ENCODE measurements at regions not wholly inside any gene's neighbourhood (a gene's known extent, or its start where the extent isn't known, plus 50 kb on each side); places are given as distances from the start of the nearest gene placed in this dataset.

DNA sequence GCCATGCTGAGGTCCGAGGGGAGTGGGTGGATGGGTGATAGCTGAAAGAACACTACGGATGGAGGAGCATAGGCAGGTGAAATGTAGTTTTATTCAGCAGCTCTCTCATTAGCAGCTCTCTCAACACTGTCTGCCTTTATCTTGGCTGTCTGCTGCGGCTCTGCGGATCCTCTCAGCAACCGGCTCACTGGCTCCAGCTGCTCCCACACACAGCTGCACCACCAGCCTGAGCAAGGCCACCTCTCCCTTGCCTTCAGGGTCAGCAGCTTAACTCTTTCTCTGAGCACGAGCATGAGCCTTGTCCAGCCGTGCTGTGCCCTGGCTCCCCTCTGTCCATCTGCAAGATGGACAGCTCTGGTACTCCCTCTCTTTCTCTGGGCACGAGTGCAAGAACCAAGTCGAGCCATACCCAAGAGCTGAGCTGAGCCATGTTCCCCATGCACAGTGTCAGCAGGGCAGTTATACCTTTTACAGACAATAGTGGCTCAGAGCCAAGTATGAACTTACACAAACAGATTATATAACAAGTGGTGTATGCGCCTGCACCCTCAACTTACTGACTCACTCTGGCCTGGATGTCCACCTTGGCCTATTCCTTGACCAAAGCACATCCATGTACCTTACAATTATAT is 108.5 kb downstream of the MACIR start:
- no peak for TF ChIP-seq CTCF (IDR thresholded peaks at IDR 0.05; ENCODE audit: control extremely low read depth, extremely low read depth, low read depth, missing control alignments)
- ChIA-PET POLR2A (no interaction called here), CTCF (no interaction called here)
- no peak for DNase-seq (ENCODE audit: extremely low spot score)

DNA sequence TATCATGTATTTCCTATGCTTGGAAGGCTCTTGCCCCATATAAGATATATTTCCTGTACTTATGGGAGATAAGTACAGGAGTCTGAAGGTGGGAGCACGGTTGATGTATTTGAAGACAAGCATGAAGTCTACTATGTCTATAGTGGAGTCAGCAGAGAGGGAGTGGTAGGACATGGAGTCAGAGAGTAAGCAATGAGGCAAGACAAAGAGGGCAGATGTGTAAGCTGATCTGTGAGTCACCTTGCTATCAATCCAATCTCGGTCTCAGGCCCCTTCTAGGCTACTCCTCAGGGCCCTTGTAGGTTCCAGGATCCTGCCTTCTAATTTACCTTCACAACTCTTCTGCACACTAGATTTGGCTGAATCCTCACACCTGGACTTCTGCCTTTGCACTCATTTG is 105.5 kb downstream of the MACIR start:
- CTCF ChIA-PET, result interaction anchor here (2.5 kb wide), 1 partner anchor 8 kb away, joined by 8 read pairs; no protein-coding TSS in a partner anchor
- DNase-seq (ENCODE audit: extremely low spot score), result no peak
- TF ChIP-seq CTCF (IDR thresholded peaks at IDR 0.05; ENCODE audit: control extremely low read depth, extremely low read depth, low read depth, missing control alignments), result no peak
- POLR2A ChIA-PET, result no interaction called here

DNA sequence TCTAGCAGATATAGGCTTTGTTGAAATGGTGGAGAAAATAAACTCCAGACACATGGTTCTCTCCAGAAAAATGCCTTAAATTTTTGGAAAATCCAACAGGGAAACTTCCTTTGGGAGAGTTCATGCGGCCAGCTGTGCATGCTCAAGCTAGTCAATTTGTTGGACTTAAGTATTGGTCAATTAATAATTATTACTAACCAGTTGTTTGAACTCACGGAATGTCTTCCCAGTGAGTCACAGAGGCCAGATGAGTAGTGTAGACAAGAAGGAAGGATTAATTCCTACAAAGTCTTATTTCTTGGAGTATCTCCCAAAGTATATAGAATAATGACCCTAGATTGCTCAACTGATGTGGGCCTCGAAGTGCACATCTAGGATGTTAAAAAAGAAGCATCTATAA is 103.6 kb downstream of the MACIR start:
- no peak for TF ChIP-seq CTCF (IDR thresholded peaks at IDR 0.05; ENCODE audit: control extremely low read depth, extremely low read depth, low read depth, missing control alignments)
- CTCF ChIA-PET, result no interaction called here

GRCh38 chr5:103360475-103360874 is 101.9 kb downstream of the MACIR start:
- TF ChIP-seq CTCF (IDR thresholded peaks at IDR 0.05; ENCODE audit: control extremely low read depth, extremely low read depth, low read depth, missing control alignments), result no peak
- ChIA-PET CTCF (no interaction called here), POLR2A (no interaction called here)
- DNase-seq (ENCODE audit: extremely low spot score), result no peak

More for the DNA sequence above, 103.6 kb downstream of the MACIR start:
- no peak for DNase-seq (ENCODE audit: extremely low spot score)
- POLR2A ChIA-PET, result no interaction called here

- ChIA-PET CTCF (interaction anchor here (1.0 to 1.2 kb wide), 2 partner anchors 22 to 49 kb away, joined by 3 read pairs; no protein-coding TSS in a partner anchor), POLR2A (no interaction called here)
- no peak for TF ChIP-seq CTCF (IDR thresholded peaks at IDR 0.05; ENCODE audit: control extremely low read depth, extremely low read depth, low read depth, missing control alignments)
- no peak for DNase-seq (ENCODE audit: extremely low spot score)
Observed at GRCh38 chr5:103358305-103358995, 99.9 kb downstream of the MACIR start.

- CTCF ChIA-PET, result interaction anchor here (0.6 to 1.2 kb wide), 2 partner anchors 50 to 1428 kb away, joined by 3 read pairs; no protein-coding TSS in a partner anchor
- no peak for TF ChIP-seq CTCF (IDR thresholded peaks at IDR 0.05; ENCODE audit: control extremely low read depth, extremely low read depth, low read depth, missing control alignments)
- POLR2A ChIA-PET, result no interaction called here
- DNase-seq (ENCODE audit: extremely low spot score), result no peak
Observed at GRCh38 chr5:103357636-103358035, 99.1 kb downstream of the MACIR start.
